ENCODE measurements at regions not wholly inside any gene's neighbourhood (a gene's known extent, or its start where the extent isn't known, plus 50 kb on each side); places are given as distances from the start of the nearest gene placed in this dataset.

DNA sequence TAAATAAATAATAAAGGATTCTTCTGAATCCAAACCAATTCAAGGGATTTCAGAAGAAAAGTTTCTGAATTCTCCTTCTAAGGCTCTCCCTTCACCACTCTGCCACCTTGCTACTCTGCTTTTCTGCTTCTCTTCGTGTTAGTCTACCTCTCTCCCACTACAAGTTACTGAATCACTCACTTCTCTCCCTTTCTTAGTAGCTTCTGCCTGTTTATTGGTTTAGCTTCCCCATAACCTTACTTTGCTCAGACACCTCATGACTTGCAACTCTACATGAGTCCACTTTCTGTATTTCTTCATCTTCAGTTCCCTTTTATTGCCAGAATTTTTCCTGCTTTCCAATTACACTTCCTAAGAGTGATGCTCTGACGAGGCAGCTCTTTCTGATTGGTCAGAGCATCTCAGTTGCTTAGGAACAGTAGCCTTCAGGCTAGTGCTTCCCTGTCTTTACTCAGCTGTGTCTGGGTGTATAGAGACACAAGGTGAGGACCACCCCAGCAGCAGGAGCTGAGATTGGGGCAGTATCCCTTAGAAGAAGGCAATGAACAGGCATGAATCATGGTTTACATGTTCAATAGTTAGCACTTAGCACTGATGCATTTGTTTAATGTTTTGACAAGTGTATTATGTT, 144.6 kb downstream of the SLC30A10 start:
- Histone ChIP-seq H3K4me3 (ENCODE audit: low read depth, low read length) (no peak overlapping the region), H3K27me3 (ENCODE audit: control insufficient read depth, insufficient read depth, low read length) (no peaks in the 10 kb centered on the region), H3K36me3 (ENCODE audit: control insufficient read depth, insufficient read depth, low read length) (no peaks in the 10 kb centered on the region)
- DNase-seq (ENCODE audit: low read depth) = no peak
- TF ChIP-seq, protein P1, sequence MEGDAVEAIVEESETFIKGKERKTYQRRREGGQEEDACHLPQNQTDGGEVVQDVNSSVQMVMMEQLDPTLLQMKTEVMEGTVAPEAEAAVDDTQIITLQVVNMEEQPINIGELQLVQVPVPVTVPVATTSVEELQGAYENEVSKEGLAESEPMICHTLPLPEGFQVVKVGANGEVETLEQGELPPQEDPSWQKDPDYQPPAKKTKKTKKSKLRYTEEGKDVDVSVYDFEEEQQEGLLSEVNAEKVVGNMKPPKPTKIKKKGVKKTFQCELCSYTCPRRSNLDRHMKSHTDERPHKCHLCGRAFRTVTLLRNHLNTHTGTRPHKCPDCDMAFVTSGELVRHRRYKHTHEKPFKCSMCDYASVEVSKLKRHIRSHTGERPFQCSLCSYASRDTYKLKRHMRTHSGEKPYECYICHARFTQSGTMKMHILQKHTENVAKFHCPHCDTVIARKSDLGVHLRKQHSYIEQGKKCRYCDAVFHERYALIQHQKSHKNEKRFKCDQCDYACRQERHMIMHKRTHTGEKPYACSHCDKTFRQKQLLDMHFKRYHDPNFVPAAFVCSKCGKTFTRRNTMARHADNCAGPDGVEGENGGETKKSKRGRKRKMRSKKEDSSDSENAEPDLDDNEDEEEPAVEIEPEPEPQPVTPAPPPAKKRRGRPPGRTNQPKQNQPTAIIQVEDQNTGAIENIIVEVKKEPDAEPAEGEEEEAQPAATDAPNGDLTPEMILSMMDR (IDR thresholded peaks at IDR 0.05; ENCODE audit: insufficient read depth, low read length, poor library complexity, severe bottlenecking) = no peak

- no peaks in the 10 kb centered on the region for H3K36me3 ChIP-seq (ENCODE audit: control insufficient read depth, insufficient read depth, low read length)
- H3K27me3 ChIP-seq (ENCODE audit: control insufficient read depth, insufficient read depth, low read length) = no peaks in the 10 kb centered on the region
- TF ChIP-seq, protein P1 (IDR thresholded peaks at IDR 0.05; ENCODE audit: insufficient read depth, low read length, poor library complexity, severe bottlenecking) = no peak
- no peak for DNase-seq (ENCODE audit: low read depth)
- H3K4me3 ChIP-seq (ENCODE audit: low read depth, low read length) = no peak overlapping the region
Measured at GRCh38 chr1:219782929-219783328, 145.4 kb downstream of the SLC30A10 start.

- no peak overlapping the region for H3K4me3 ChIP-seq (ENCODE audit: low read depth, low read length)
- H3K27me3 ChIP-seq (ENCODE audit: control insufficient read depth, insufficient read depth, low read length) = no peaks in the 10 kb centered on the region
- no peaks in the 10 kb centered on the region for H3K36me3 ChIP-seq (ENCODE audit: control insufficient read depth, insufficient read depth, low read length)
- DNase-seq (ENCODE audit: low read depth) = no peak
- TF ChIP-seq, protein P1 (IDR thresholded peaks at IDR 0.05; ENCODE audit: insufficient read depth, low read length, poor library complexity, severe bottlenecking) = no peak
Measured at GRCh38 chr1:219782311-219782710, 146.0 kb downstream of the SLC30A10 start.

DNA sequence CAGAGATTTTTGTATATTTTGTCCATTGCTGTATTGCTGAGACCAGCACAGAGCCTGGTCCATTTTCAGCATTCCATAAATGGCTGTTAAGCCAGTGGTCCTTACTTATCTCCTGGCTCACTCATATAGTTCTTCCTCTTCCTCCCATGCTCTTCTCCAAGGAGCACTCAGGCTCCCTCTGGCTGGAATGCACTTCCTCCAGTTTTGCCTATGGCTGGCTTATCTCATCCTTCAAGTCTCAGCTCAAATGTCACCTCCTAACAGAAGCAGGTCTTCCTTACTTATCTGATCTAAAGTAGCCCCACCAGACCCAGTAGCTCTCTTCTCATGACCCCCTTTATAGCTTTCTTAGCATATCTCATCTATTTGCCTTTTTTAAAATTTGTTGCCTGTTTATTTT, 146.9 kb downstream of the SLC30A10 start:
- TF ChIP-seq, protein P1 (IDR thresholded peaks at IDR 0.05; ENCODE audit: insufficient read depth, low read length, poor library complexity, severe bottlenecking) = no peak
- DNase-seq (ENCODE audit: low read depth) = no peak
- Histone ChIP-seq H3K36me3 (ENCODE audit: control insufficient read depth, insufficient read depth, low read length) (no peaks in the 10 kb centered on the region), H3K4me3 (ENCODE audit: low read depth, low read length) (no peak overlapping the region), H3K27me3 (ENCODE audit: control insufficient read depth, insufficient read depth, low read length) (no peaks in the 10 kb centered on the region)

GRCh38 chr1:219778793-219779369, 149.5 kb downstream of the SLC30A10 start:
- Histone ChIP-seq H3K36me3 (ENCODE audit: control insufficient read depth, insufficient read depth, low read length) (no peaks in the 10 kb centered on the region), H3K27me3 (ENCODE audit: control insufficient read depth, insufficient read depth, low read length) (no peaks in the 10 kb centered on the region)
- TF ChIP-seq, protein P1 (IDR thresholded peaks at IDR 0.05; ENCODE audit: insufficient read depth, low read length, poor library complexity, severe bottlenecking) = no peak

DNA sequence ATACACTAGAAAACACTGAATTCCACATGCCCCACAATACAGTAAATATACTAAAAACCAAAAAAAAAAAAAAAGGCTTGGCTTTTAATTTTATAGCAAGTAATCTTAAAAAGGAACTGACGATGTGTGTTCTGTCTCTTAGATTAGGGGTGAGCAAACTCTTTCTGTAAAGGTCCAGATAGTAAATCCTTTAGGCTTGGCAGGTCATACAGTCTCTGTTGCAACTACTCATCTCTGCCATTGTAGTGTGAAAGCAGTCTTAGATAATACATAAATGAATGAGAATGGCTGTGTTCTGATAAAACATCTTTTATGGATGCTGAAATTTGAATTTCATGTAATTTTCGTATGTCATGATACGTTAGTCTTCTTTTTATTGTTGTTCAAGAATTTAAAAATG, 150.2 kb downstream of the SLC30A10 start:
- H3K27me3 ChIP-seq (ENCODE audit: control insufficient read depth, insufficient read depth, low read length) = no peaks in the 10 kb centered on the region
- DNase-seq (ENCODE audit: low read depth) = no peak
- TF ChIP-seq, protein P1 (IDR thresholded peaks at IDR 0.05; ENCODE audit: insufficient read depth, low read length, poor library complexity, severe bottlenecking) = no peak
- H3K4me3 ChIP-seq (ENCODE audit: low read depth, low read length) = no peak overlapping the region
- no peaks in the 10 kb centered on the region for H3K36me3 ChIP-seq (ENCODE audit: control insufficient read depth, insufficient read depth, low read length)

More at GRCh38 chr1:219778793-219779369, 149.5 kb downstream of the SLC30A10 start:
- no peak overlapping the region for H3K4me3 ChIP-seq (ENCODE audit: low read depth, low read length)
- DNase-seq (ENCODE audit: low read depth) = no peak
